Renal pelvis (tissue), 1 donor: ENCODE measurements at regions not wholly inside any gene's neighbourhood (a gene's known extent, or its start where the extent isn't known, plus 50 kb on each side); places are given as distances from the start of the nearest gene placed in this dataset.

Experiments used
- DNase-seq: peaks from one replicate; pipeline ENCODE4 v3.0.0-alpha.2; 2013

DNA sequence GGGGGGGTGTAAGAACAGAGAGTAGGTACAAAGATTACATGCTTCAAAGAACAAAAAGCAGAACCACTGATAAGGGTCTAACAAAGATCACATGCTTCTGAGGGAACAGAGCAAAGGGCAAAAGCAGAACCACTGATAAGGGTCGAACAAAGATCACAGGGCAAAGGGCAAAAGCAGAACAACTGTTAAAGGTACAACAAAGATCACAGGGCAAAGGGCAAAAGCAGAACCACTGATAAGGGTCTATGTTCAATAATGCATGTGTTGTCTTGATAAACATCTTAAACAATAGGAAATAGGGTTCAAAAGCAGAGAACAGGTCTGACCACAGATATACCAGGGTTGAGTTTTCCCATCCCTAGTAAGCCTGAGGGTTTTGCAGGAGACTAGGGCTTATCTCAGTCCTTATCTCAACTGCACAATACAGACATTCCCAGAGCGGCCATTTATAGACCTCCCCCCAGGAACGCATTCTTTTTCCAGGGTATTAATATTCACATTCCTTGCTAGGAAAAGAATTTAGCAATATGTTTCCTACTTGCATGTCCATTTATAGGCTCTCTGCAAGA lies 81.9 kb upstream of the PGR start:
- no peak for DNase-seq

DNA sequence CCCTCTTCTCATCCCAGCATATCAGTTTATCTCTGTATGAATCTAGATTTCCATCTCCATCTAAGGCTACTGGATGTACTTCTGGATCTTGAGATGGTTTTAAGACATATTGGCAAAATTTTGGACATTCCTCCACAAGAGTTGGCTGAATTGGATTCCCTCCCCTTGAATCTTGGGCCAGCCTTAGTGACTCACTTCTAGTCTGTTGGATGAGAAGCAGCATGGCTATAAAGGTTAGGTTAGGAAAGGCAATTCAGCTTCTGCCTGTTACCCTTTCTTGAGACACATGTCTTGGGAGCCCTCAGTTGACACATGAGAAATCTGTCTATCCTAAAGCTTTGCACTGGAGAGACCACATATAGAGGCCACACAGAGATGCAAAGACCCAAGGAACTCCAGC lies 73.0 kb upstream of the PGR start:
- no peak for DNase-seq

DNA sequence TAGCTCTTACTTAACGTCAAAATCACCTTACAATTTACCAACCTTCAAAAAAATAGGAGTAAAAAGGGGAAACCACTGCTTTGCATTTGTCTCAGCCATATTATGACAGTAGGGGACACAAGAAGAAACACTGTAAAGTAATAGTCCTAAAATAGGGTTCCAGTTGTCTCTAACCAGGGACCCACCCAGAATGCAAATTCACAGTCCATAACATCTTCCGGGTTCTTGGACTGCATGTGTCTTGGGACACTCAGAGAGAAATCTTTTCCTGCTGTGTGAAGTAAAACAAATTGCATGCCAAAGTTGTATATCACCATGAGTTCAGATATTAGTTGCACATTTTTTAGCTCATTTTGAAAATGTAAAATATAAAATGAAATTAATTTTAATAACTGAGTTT lies 69.8 kb upstream of the PGR start:
- no peak for DNase-seq

DNA sequence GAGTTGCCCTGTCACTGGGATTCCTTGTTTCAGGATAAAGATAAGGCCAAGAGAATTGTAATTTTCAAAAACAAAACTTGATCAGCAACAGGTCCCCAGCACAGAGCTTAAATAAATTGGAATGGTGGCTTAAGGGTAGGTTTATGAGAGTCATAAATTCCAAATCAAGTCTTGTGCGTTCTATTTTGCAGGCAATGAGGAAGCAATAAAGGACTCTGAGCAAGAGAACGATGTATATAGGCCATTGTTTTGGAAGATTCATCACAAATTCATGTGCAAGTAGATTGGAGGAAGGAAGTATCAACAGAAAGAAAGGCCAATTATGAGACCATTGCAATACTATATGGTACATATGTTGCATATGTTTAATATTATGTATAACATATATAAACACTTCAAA lies 65.7 kb upstream of the PGR start:
- DNase-seq, result no peak

DNA sequence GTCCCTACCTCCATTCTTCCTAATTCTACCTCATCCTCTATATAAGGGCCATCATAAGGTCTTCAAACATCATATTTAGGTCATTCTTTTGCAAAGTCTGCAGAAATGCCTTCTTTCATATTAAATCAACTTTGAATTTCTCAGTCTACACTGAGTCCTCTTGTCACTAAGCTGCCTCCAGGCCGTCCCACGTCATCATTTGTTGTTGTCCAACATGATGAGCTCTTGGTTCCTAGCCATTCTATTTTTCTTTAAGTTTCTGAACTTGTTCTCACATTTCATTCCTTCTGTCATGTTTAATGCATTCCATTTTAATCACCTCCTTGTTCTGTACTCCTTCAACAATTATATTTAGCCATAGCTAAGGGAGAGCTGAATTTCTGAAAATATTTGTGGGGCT lies 59.2 kb upstream of the PGR start:
- DNase-seq, result no peak

DNA sequence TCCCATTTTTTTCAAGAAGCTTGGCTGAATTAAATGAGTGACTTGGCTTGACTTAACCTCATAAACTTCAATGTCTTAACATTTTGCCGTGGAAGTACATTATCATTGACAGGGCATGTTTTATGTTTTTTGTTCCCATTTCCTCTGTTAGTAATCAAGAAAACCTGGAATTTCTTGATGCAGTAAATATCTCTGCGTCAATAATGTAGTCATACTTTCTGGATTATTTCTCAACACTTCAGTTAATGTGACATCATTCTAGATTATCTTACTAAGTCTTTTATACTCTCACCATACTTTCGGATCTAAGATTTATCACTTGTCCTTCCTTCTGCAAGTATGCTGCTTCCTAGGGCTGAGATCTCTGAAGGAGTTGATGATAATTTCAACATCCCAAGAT lies 58.6 kb upstream of the PGR start:
- no peak for DNase-seq

DNA sequence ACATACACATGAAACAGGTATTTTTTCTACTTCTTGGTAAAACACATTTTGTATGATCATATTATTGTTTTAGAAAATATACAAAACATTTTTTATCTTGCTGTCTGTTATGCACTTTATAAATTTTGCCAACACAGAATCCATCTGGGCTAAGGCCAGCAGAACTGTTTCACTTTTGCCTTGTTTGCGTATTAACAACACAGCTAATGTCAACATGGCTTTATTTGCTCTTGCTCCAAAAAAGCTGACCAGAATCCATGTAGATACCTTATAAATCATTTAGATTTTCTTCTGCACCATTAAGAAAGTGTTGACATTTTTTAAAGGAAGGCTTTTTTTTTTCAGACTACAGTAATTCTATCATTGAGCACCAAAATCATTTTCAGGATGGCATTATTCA lies 58.1 kb upstream of the PGR start:
- no peak for DNase-seq

DNA sequence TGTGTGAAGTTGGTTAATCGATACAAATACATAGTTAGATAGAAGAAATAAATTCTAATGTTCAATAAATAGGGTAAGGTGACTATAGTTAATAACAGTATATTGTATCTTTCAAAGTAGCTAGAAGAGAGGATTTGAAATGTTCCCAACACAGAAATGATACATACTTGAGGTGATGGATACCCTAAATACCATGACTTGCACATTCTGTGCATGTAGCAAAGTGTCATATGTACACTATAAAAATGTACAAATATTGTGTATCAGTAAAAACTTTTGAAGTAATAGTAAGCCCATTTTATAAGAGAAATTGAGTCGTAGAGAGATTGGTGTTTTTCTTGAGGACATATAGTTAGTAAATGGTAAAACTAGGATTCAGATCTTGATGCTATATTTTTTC lies 56.4 kb upstream of the PGR start:
- DNase-seq, result no peak

DNA sequence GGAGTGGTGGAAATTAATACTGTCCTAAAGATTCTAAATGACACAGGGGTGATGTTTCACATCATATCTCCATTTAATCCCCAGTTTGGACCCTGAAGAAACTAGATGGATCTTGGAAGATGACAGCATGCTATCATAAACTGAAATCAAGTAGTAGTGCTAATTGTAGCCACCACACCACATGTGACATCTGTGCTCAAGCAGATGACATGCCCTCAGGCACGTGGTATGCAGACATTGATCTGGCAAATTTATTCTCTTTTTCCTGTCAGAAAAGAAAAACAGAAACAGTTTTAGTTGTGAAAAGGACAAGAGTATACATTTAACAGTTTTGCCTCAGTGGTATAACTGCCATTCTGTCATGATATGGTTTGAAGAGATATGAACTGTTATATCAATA lies 52.9 kb upstream of the PGR start:
- no peak for DNase-seq

DNA sequence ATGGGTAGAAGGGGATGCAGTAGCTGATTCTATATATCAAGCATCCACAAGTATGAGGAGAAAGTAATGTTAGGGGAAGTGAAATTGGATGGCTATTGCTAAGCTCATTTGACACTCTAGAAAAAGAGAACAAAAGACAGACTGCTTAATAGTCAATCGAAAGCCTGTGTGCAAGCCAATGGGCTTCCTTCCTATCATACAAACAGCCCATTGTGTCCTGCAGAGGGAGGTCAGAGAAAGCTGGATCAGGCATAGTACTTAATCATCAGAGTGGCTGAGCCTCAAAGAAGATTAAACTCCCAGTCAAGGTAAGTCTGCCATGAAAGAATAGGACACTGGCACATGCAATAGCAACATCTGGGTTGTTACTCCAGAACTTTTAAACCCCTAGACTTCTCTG lies 50.9 kb upstream of the PGR start:
- DNase-seq, result no peak
